ENCODE measurements at regions not wholly inside any gene's neighbourhood (a gene's known extent, or its start where the extent isn't known, plus 50 kb on each side); places are given as distances from the start of the nearest gene placed in this dataset.
"Not testable (repeated sequence)": the region's sequence is repeated elsewhere in the genome, so short reads cannot be mapped to it uniquely, and the experiment has no call there.

- H3K9me3 ChIP-seq (ENCODE audit: low read depth), result no peaks in the 10 kb centered on the region
- H3K79me2 ChIP-seq (ENCODE audit: low read depth), result no peaks in the 10 kb centered on the region
- H3F3A ChIP-seq (ENCODE audit: low read depth), result no peaks in the 10 kb centered on the region
- no peak overlapping the region for H2AFZ ChIP-seq (replicated peaks)
- H4K20me1 ChIP-seq (ENCODE audit: low read depth), result no peaks in the 10 kb centered on the region
- H3K27ac Mint-ChIP-seq, result no peak overlapping the region
- no peak overlapping the region for H3K9ac ChIP-seq
- H3K4me1 Mint-ChIP-seq, result peaks cover 8% of the 10 kb centered on the region
- H3K4me2 ChIP-seq, result no peak overlapping the region
- no peak overlapping the region for H3K27ac ChIP-seq
- H3K4me3 ChIP-seq, result no peak overlapping the region
- no peak for TF ChIP-seq EZH2phosphoT487 (IDR thresholded peaks at IDR 0.05)
- no peak for TF ChIP-seq EZH2 (IDR thresholded peaks at IDR 0.05)
- no peak for TF ChIP-seq CTCF (IDR thresholded peaks at IDR 0.05)
- peaks cover 5% of the 10 kb centered on the region for H3K9me3 Mint-ChIP-seq
- no peaks in the 10 kb centered on the region for H3K27me3 ChIP-seq
- H3K36me3 ChIP-seq, result no peaks in the 10 kb centered on the region
- H3K36me3 Mint-ChIP-seq, result no peaks in the 10 kb centered on the region
- no peak for DNase-seq (ENCODE audit: low spot score)
- no peaks in the 10 kb centered on the region for H3K4me1 ChIP-seq
- peaks cover 16% of the 10 kb centered on the region for H3K27me3 Mint-ChIP-seq (ENCODE audit: insufficient read depth, low read depth)
- H3K4me3 Mint-ChIP-seq, result no peak overlapping the region
Measured at GRCh38 chr12:131409211-131409610, 301.7 kb upstream of the SFSWAP start.

- H3K27ac Mint-ChIP-seq; H3K9me3 Mint-ChIP-seq; H3K27me3 ChIP-seq; H3K4me1 ChIP-seq; H3K4me2 ChIP-seq; H2AFZ ChIP-seq (replicated peaks); H3F3A ChIP-seq (ENCODE audit: low read depth); H3K4me3 ChIP-seq; H4K20me1 ChIP-seq (ENCODE audit: low read depth); H3K79me2 ChIP-seq (ENCODE audit: low read depth); H3K4me1 Mint-ChIP-seq; H3K4me3 Mint-ChIP-seq; H3K36me3 Mint-ChIP-seq; H3K9ac ChIP-seq; H3K36me3 ChIP-seq; H3K27ac ChIP-seq; H3K9me3 ChIP-seq (ENCODE audit: low read depth); DNase-seq (ENCODE audit: low spot score): not testable (repeated sequence)
- peaks cover 16% of the 10 kb centered on the region for H3K27me3 Mint-ChIP-seq (ENCODE audit: insufficient read depth, low read depth)
Measured at GRCh38 chr12:131411827-131412226, 299.1 kb upstream of the SFSWAP start.

GRCh38 chr12:131413006-131413405, 297.9 kb upstream of the SFSWAP start:
- no peaks in the 10 kb centered on the region for H3K79me2 ChIP-seq (ENCODE audit: low read depth)
- H3K4me3 ChIP-seq, result no peak overlapping the region
- H3K4me2 ChIP-seq, result no peak overlapping the region
- H3K9ac ChIP-seq, result no peak overlapping the region
- Mint-ChIP-seq H3K4me3 (no peak overlapping the region), H3K36me3 (no peaks in the 10 kb centered on the region), H3K27me3 (ENCODE audit: insufficient read depth, low read depth) (peaks cover 15% of the 10 kb centered on the region), H3K4me1 (peaks cover 8% of the 10 kb centered on the region), H3K27ac (no peak overlapping the region), H3K9me3 (no peaks in the 10 kb centered on the region)
- no peaks in the 10 kb centered on the region for H3K36me3 ChIP-seq
- no peak overlapping the region for H2AFZ ChIP-seq (replicated peaks)
- H3K9me3 ChIP-seq (ENCODE audit: low read depth), result no peaks in the 10 kb centered on the region
- no peak for DNase-seq (ENCODE audit: low spot score)
- no peaks in the 10 kb centered on the region for H3K4me1 ChIP-seq
- H3K27me3 ChIP-seq, result no peaks in the 10 kb centered on the region
- TF ChIP-seq EZH2phosphoT487 (IDR thresholded peaks at IDR 0.05), result no peak
- no peak for TF ChIP-seq EZH2 (IDR thresholded peaks at IDR 0.05)
- no peak for TF ChIP-seq CTCF (IDR thresholded peaks at IDR 0.05)
- no peak overlapping the region for H3K27ac ChIP-seq
- no peaks in the 10 kb centered on the region for H4K20me1 ChIP-seq (ENCODE audit: low read depth)
- H3F3A ChIP-seq (ENCODE audit: low read depth), result no peaks in the 10 kb centered on the region

GRCh38 chr12:131413471-131413870, 297.4 kb upstream of the SFSWAP start:
- Mint-ChIP-seq H3K27me3 (ENCODE audit: insufficient read depth, low read depth) (peaks cover 12% of the 10 kb centered on the region), H3K4me3 (no peak overlapping the region), H3K27ac (no peak overlapping the region), H3K4me1 (peaks cover 8% of the 10 kb centered on the region), H3K9me3 (no peaks in the 10 kb centered on the region), H3K36me3 (no peaks in the 10 kb centered on the region)
- Histone ChIP-seq H2AFZ (replicated peaks) (no peak overlapping the region), H3K4me2 (no peak overlapping the region), H3K4me3 (no peak overlapping the region), H3F3A (ENCODE audit: low read depth) (no peaks in the 10 kb centered on the region), H3K9ac (no peak overlapping the region), H4K20me1 (ENCODE audit: low read depth) (no peaks in the 10 kb centered on the region), H3K27ac (no peak overlapping the region), H3K4me1 (no peaks in the 10 kb centered on the region), H3K9me3 (ENCODE audit: low read depth) (no peaks in the 10 kb centered on the region), H3K27me3 (no peaks in the 10 kb centered on the region), H3K36me3 (no peaks in the 10 kb centered on the region), H3K79me2 (ENCODE audit: low read depth) (no peaks in the 10 kb centered on the region)
- DNase-seq (ENCODE audit: low spot score), result no peak
- no peak for TF ChIP-seq EZH2phosphoT487 (IDR thresholded peaks at IDR 0.05)
- no peak for TF ChIP-seq EZH2 (IDR thresholded peaks at IDR 0.05)

GRCh38 chr12:131414155-131414922, 296.6 kb upstream of the SFSWAP start:
- H3K4me2 ChIP-seq; H3K9me3 ChIP-seq (ENCODE audit: low read depth); H3K27ac Mint-ChIP-seq; H3K4me3 Mint-ChIP-seq; H3K27me3 ChIP-seq; H3K36me3 ChIP-seq; H3K9ac ChIP-seq; H4K20me1 ChIP-seq (ENCODE audit: low read depth); H3K79me2 ChIP-seq (ENCODE audit: low read depth); H3K9me3 Mint-ChIP-seq; DNase-seq (ENCODE audit: low spot score); H3F3A ChIP-seq (ENCODE audit: low read depth); H3K4me1 ChIP-seq; H3K4me1 Mint-ChIP-seq; H3K27ac ChIP-seq; H3K4me3 ChIP-seq; H2AFZ ChIP-seq (replicated peaks); H3K36me3 Mint-ChIP-seq: not testable (repeated sequence)
- H3K27me3 Mint-ChIP-seq (ENCODE audit: insufficient read depth, low read depth), result peaks cover 12% of the 10 kb centered on the region
